Trophoblast cell (in vitro differentiated cells and primary cell): ENCODE measurements at regions not wholly inside any gene's neighbourhood (a gene's known extent, or its start where the extent isn't known, plus 50 kb on each side); places are given as distances from the start of the nearest gene placed in this dataset.

Source experiments
- DNase-seq, 2 donors: peaks; one replicate each; pipeline ENCODE4 v3.0.0-alpha.2; 2016
- H2AFZ ChIP-seq: 2 replicates; pipeline ENCODE4 v1.6.1; 2013; ENCODE audit warnings: low read length, moderate library complexity, mild to moderate bottlenecking; ENCODE audit not compliant: insufficient read depth, poor library complexity
- H2AK5ac ChIP-seq: 2 replicates; pipeline ENCODE4 v1.6.1; 2013; ENCODE audit warnings: mild to moderate bottlenecking, low read length
- H2BK120ac ChIP-seq: 2 replicates; pipeline ENCODE4 v1.6.1; 2013; ENCODE audit warnings: low read length, mild to moderate bottlenecking, moderate library complexity; ENCODE audit not compliant: insufficient read depth, poor library complexity
- H2BK12ac ChIP-seq: 2 replicates; pipeline ENCODE4 v1.6.1; 2013; ENCODE audit warnings: mild to moderate bottlenecking, low read length, moderate library complexity
- H2BK5ac ChIP-seq: 2 replicates; pipeline ENCODE4 v1.6.1; 2013; ENCODE audit warnings: low read length, low read depth, moderate library complexity, mild to moderate bottlenecking; ENCODE audit not compliant: poor library complexity
- H3K14ac ChIP-seq: 2 replicates; pipeline ENCODE4 v1.6.1; 2013; ENCODE audit warnings: mild to moderate bottlenecking, low read length
- H3K18ac ChIP-seq: 2 replicates; pipeline ENCODE4 v1.6.1; 2013; ENCODE audit warnings: mild to moderate bottlenecking, low read length
- H3K23ac ChIP-seq: 2 replicates; pipeline ENCODE4 v1.6.1; 2013; ENCODE audit warnings: low read length
- H3K27ac ChIP-seq: 2 replicates; pipeline ENCODE4 v1.5.1; 2013; ENCODE audit warnings: low read depth, mild to moderate bottlenecking, inconsistent platforms, low read length, moderate library complexity
- H3K27me3 ChIP-seq: 2 replicates; pipeline ENCODE4 v1.6.1; 2013; ENCODE audit warnings: inconsistent platforms, mild to moderate bottlenecking, low read length, moderate library complexity; ENCODE audit not compliant: insufficient read depth
- H3K36me3 ChIP-seq, 2 experiments: 1 replicate in 1 of 2; 2 replicates in 1 of 2; pipeline ENCODE4 v1.6.1; 2013; ENCODE audit warnings: low read length in 2 of 2, mild to moderate bottlenecking in 2 of 2, moderate library complexity in 1 of 2; ENCODE audit not compliant: insufficient read depth in 2 of 2, control insufficient read depth in 1 of 2
- H3K4ac ChIP-seq: 2 replicates; pipeline ENCODE4 v1.6.1; 2013; ENCODE audit warnings: low read depth, mild to moderate bottlenecking, low read length, moderate library complexity
- H3K4me1 ChIP-seq, 2 experiments: 1 replicate in 1 of 2; 2 replicates in 1 of 2; pipeline ENCODE4 v1.6.1; 2013; ENCODE audit warnings: low read length in 2 of 2, mild to moderate bottlenecking in 2 of 2, moderate library complexity in 1 of 2; ENCODE audit not compliant: insufficient read depth in 2 of 2, control insufficient read depth in 1 of 2
- H3K4me2 ChIP-seq: 2 replicates; pipeline ENCODE4 v1.6.1; 2013; ENCODE audit warnings: inconsistent platforms, mild to moderate bottlenecking, low read length, moderate library complexity
- H3K4me3 ChIP-seq: 2 replicates; pipeline ENCODE4 v1.5.1; 2013; ENCODE audit warnings: mild to moderate bottlenecking, low read depth, low read length, inconsistent platforms
- H3K79me1 ChIP-seq: one replicate; pipeline ENCODE4 v1.6.1; 2013; ENCODE audit warnings: low read length
- H3K79me2 ChIP-seq: 2 replicates; pipeline ENCODE4 v1.6.1; 2013; ENCODE audit warnings: low read length, mild to moderate bottlenecking; ENCODE audit not compliant: control insufficient read depth, insufficient read depth, poor library complexity
- H3K9ac ChIP-seq: 2 replicates; pipeline ENCODE4 v1.6.1; 2013; ENCODE audit warnings: mild to moderate bottlenecking, low read length
- H3K9me3 ChIP-seq: 2 replicates; pipeline ENCODE4 v1.6.1; 2013; ENCODE audit warnings: low read depth, mild to moderate bottlenecking, control low read depth, inconsistent platforms, low read length; ENCODE audit not compliant: insufficient read depth
- H4K12ac ChIP-seq: 2 replicates; pipeline ENCODE4 v1.6.1; 2013; ENCODE audit warnings: low read depth, mild to moderate bottlenecking, low read length, moderate library complexity
- H4K8ac ChIP-seq: 2 replicates; pipeline ENCODE4 v1.6.1; 2013; ENCODE audit warnings: low read depth, mild to moderate bottlenecking, low read length, moderate library complexity
- H4K91ac ChIP-seq: one replicate; pipeline ENCODE4 v1.6.1; 2013; ENCODE audit warnings: low read depth, mild to moderate bottlenecking, low read length, moderate library complexity
- WGBS: extraction: QIAGEN DNeasy Blood & Tissue Kit; methylation state at CpG from one replicate; pipeline ENCODE4 v1.1.7; 2013; ENCODE audit warnings: missing lambda C conversion rate; ENCODE audit not compliant: insufficient read length, insufficient coverage; ENCODE audit errors: extremely low coverage; 5-methylcytosine and 5-hydroxymethylcytosine counted together

DNA sequence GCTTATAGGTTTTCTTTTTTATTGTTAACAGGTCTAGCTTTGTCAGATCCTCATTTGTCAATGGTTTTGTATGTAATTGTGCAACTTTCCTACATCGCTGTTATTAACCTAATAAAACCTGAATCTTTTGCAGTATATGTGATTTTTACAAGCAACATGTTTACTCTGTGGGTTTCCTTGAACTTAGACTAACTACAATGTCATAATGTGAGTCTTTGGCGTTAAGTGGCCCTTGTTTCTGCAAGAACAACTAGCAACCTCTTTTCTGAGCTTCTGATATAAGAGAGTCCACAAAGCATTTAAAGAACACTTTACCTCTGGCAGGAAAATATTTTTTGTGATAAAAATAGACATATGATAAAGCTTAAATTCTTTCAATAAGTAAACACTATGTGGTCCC is 230.3 kb upstream of the CFAP20DC start:
- H2BK5ac ChIP-seq, result no peak overlapping the region
- no peaks in the 10 kb centered on the region for H3K36me3 ChIP-seq
- no peaks in the 10 kb centered on the region for H3K4me1 ChIP-seq

DNA sequence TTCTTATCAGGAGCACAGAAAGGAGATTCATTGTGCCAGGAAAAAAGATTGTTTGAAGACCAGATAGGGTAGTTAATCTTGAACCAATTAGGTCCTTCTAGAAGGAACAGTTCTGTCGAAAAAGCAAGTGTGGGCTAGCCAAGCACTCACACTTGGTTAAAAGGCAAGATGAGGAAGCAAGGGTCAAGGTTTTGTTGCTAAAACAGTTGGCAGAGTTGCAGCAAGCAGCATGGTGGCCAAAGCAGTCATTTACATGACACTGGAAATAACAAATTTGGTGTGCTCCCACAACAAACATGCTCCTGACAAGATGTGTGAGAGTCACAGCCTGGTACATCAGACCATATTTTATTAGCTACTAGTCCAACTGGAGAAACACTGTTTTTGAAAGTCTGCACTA is 228.0 kb upstream of the CFAP20DC start:
- Histone ChIP-seq H3K79me1 (no peaks in the 10 kb centered on the region), H3K23ac (no peak overlapping the region), H2BK120ac (no peak overlapping the region), H2AFZ (no peak overlapping the region), H3K4me1 (peaks cover 0 to 8% of the 10 kb centered on the region in 2 experiments), H3K14ac (no peak overlapping the region), H3K4me3 (no peak overlapping the region), H3K4ac (no peak overlapping the region), H4K91ac (no peak overlapping the region), H4K12ac (no peak overlapping the region), H3K79me2 (no peaks in the 10 kb centered on the region), H3K18ac (no peak overlapping the region), H2AK5ac (no peak overlapping the region), H3K27me3 (no peaks in the 10 kb centered on the region), H2BK12ac (no peak overlapping the region), H3K9ac (no peak overlapping the region), H4K8ac (no peak overlapping the region), H3K9me3 (no peaks in the 10 kb centered on the region), H2BK5ac (no peak overlapping the region), H3K36me3 (no peaks in the 10 kb centered on the region), H3K4me2 (no peak overlapping the region), H3K27ac (no peak overlapping the region)
- WGBS, result no CpG with 5 or more reads among the region's 1 CpG
- DNase-seq, result no peak

More for the DNA sequence above, 230.3 kb upstream of the CFAP20DC start:
- no peak overlapping the region for H4K8ac ChIP-seq
- H3K79me1 ChIP-seq, result no peaks in the 10 kb centered on the region
- H3K27ac ChIP-seq, result no peak overlapping the region
- no peak overlapping the region for H3K4me2 ChIP-seq
- no CpG with 5 or more reads among the region's 2 CpGs for WGBS
- H3K4ac ChIP-seq, result no peak overlapping the region
- H3K4me3 ChIP-seq, result no peak overlapping the region
- no peak overlapping the region for H2AFZ ChIP-seq
- H3K14ac ChIP-seq, result no peak overlapping the region
- H4K91ac ChIP-seq, result no peak overlapping the region
- H2BK12ac ChIP-seq, result no peak overlapping the region
- H3K9ac ChIP-seq, result no peak overlapping the region
- H3K23ac ChIP-seq, result no peak overlapping the region
- no peak overlapping the region for H4K12ac ChIP-seq
- no peaks in the 10 kb centered on the region for H3K27me3 ChIP-seq
- H3K18ac ChIP-seq, result no peak overlapping the region
- no peaks in the 10 kb centered on the region for H3K79me2 ChIP-seq
- H2AK5ac ChIP-seq, result no peak overlapping the region
- H3K9me3 ChIP-seq, result no peaks in the 10 kb centered on the region
- no peak for DNase-seq
- H2BK120ac ChIP-seq, result no peak overlapping the region

DNA sequence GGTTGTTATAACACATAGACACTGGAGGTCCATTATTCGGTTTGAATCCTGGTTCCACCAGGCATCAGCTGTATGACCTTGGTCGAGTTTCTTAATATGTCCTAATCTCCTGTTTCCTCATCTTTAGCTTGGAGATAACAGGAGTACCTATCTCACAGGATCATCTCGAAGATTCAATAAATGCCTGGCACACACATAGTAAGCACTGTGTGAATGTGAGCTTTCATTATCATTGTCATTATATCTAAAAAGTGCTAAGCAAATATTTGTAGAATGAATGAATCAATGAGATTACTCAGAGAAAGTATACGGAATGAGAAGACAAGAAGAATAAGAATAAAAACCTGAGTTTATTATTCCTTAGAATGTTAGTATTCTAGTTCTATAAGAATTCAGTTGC is 227.4 kb upstream of the CFAP20DC start:
- WGBS, result no CpG with 5 or more reads among the region's 4 CpGs
- Histone ChIP-seq H3K4me2 (no peak overlapping the region), H3K36me3 (no peaks in the 10 kb centered on the region), H3K27me3 (no peaks in the 10 kb centered on the region), H4K91ac (no peak overlapping the region), H3K4me3 (no peak overlapping the region), H2BK120ac (no peak overlapping the region), H4K8ac (no peak overlapping the region), H2AFZ (no peak overlapping the region), H4K12ac (no peak overlapping the region), H3K79me1 (no peaks in the 10 kb centered on the region), H3K9me3 (no peaks in the 10 kb centered on the region), H3K4me1 (peaks cover 0 to 8% of the 10 kb centered on the region in 2 experiments), H2BK5ac (no peak overlapping the region), H2AK5ac (no peak overlapping the region), H3K14ac (no peak overlapping the region), H3K9ac (no peak overlapping the region), H2BK12ac (no peak overlapping the region), H3K18ac (no peak overlapping the region), H3K4ac (no peak overlapping the region), H3K23ac (no peak overlapping the region), H3K27ac (no peak overlapping the region), H3K79me2 (no peaks in the 10 kb centered on the region)
- peak in 1 of 2 donors; percentile 64 for DNase-seq

DNA sequence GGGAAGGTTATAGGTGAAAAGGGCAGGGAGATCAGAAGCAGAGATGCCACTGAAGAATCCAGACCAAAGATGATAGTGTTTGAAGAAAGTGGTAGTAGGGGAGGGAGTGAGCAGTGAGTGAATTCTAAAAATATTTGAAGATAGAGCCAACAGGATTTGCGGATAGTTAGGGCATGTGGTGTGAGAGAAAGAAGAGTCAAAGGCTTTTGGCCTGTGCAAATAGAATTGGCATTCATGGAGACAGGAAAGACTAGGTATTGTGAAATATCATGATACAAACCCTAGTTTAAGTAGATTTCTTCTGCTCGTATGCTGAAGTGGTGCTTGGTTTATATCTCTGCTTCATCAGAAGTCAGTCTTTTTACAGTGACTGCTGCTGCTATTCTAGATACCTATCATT is 224.2 kb upstream of the CFAP20DC start:
- H3K79me1 ChIP-seq, result no peaks in the 10 kb centered on the region
- H3K27me3 ChIP-seq, result no peaks in the 10 kb centered on the region
- no peak overlapping the region for H3K14ac ChIP-seq
- no peak overlapping the region for H3K18ac ChIP-seq
- no peak overlapping the region for H3K4ac ChIP-seq
- H2BK12ac ChIP-seq, result no peak overlapping the region
- no peak overlapping the region for H3K4me2 ChIP-seq
- no peak overlapping the region for H3K4me3 ChIP-seq
- no peak overlapping the region for H3K23ac ChIP-seq
- no peak overlapping the region for H3K27ac ChIP-seq
- no peak overlapping the region for H4K91ac ChIP-seq
- no peak overlapping the region for H4K12ac ChIP-seq
- H3K79me2 ChIP-seq, result no peaks in the 10 kb centered on the region
- no peak overlapping the region for H2AK5ac ChIP-seq
- no CpG with 5 or more reads among the region's 2 CpGs for WGBS
- DNase-seq, result peak; percentile 31 to 89
- H2AFZ ChIP-seq, result no peak overlapping the region
- H4K8ac ChIP-seq, result no peak overlapping the region
- no peaks in the 10 kb centered on the region for H3K9me3 ChIP-seq
- peaks cover 0 to 12% of the 10 kb centered on the region in 2 experiments for H3K4me1 ChIP-seq
- no peaks in the 10 kb centered on the region for H3K36me3 ChIP-seq
- H2BK120ac ChIP-seq, result no peak overlapping the region
- H2BK5ac ChIP-seq, result no peak overlapping the region
- no peak overlapping the region for H3K9ac ChIP-seq
